Endothelial cell of umbilical vein (primary cell): ENCODE measurements at regions not wholly inside any gene's neighbourhood (a gene's known extent, or its start where the extent isn't known, plus 50 kb on each side); places are given as distances from the start of the nearest gene placed in this dataset.
A peak's percentile ranks its signal among the peaks of the same experiment; 100 is the strongest.

Source experiments
- BruUV-seq: library from RNA; stranded (reverse); fragments of 400-500 nt; replicated peaks from 2 replicates; lab custom pipeline; 2021; lab: Mats Ljungman, UMichigan
- CTCF ChIA-PET: fragments of 300-600, 350-600 bp; sonication (Branson Sonifier 250); formaldehyde crosslinking; loops from one replicate; lab custom pipeline; 2021; ENCODE audit warnings: antibody characterized with exemption, inconsistent platforms; lab: Charles Lee
- POLR2A ChIA-PET: fragments of 300-600, 350-600 bp; sonication (Branson Sonifier 250); formaldehyde crosslinking; loops from one replicate; lab custom pipeline; 2021; ENCODE audit warnings: antibody characterized with exemption, inconsistent platforms; lab: Charles Lee
- DNase-seq: peaks from one replicate; pipeline ENCODE4 v3.0.0-alpha.2; 2011; ENCODE audit warnings: low read depth, low spot score
- FAIRE-seq: peaks from 2 replicates; lab custom pipeline; 2011; peaks lifted over from hg19 to GRCh38; lab: Jason Lieb, UNC
- H2AFZ ChIP-seq: 2 replicates; pipeline ENCODE4 v1.6.0; 2012; ENCODE audit warnings: low read depth, low read length, control low read depth, inconsistent platforms
- H3K27ac ChIP-seq: 2 replicates; pipeline ENCODE4 v1.5.1; 2011; ENCODE audit warnings: low read depth, mild to moderate bottlenecking, control low read depth, low read length, moderate library complexity; ENCODE audit not compliant: insufficient read depth
- H3K27me3 ChIP-seq, 2 experiments: 2 replicates each; pipeline versions ENCODE4 v1.6.0 to v1.6.1; 2011; ENCODE audit warnings: low read length in 2 of 2, mixed read lengths in 1 of 2; ENCODE audit not compliant: control insufficient read depth in 2 of 2, insufficient read depth in 2 of 2
- H3K36me3 ChIP-seq, 2 experiments: 2 replicates in 1 of 2; 3 replicates in 1 of 2; pipeline ENCODE4 v1.5.1; 2011; ENCODE audit warnings: low read length in 2 of 2, mild to moderate bottlenecking in 1 of 2, moderate library complexity in 1 of 2; ENCODE audit not compliant: control insufficient read depth in 2 of 2, insufficient read depth in 2 of 2; ENCODE audit errors: extremely low read depth in 1 of 2
- H3K4me1 ChIP-seq: 3 replicates; pipeline ENCODE4 v1.5.1; 2011; ENCODE audit warnings: mild to moderate bottlenecking, low read length; ENCODE audit not compliant: control insufficient read depth, insufficient read depth; ENCODE audit errors: extremely low read depth
- H3K4me2 ChIP-seq: 2 replicates; pipeline ENCODE4 v1.6.1; 2011; ENCODE audit warnings: low read length, control low read depth, mixed read lengths; ENCODE audit not compliant: insufficient read depth
- H3K4me3 ChIP-seq, 3 experiments: fragments of 200-600 bp in 1 of 3; sonication (generic), shearing (Covaris generic) in 1 of 3; replicated peaks in 1 of 3; 2 replicates each; pipeline ENCODE4 v1.5.1; 2011 to 2016; ENCODE audit warnings: control low read depth in 3 of 3, low read length in 3 of 3, mild to moderate bottlenecking in 2 of 3, inconsistent platforms in 1 of 3, low read depth in 1 of 3, moderate library complexity in 1 of 3; ENCODE audit not compliant: insufficient read depth in 1 of 3
- H3K79me2 ChIP-seq: 2 replicates; pipeline ENCODE4 v1.6.0; 2012; ENCODE audit warnings: low read length, inconsistent platforms; ENCODE audit not compliant: control insufficient read depth, insufficient read depth
- H3K9ac ChIP-seq: replicated peaks from 2 replicates; pipeline ENCODE3; 2011; ENCODE audit warnings: low read length, control low read depth; ENCODE audit not compliant: insufficient read depth; ENCODE audit errors: extremely low read depth
- H3K9me1 ChIP-seq: replicated peaks from 3 replicates; pipeline ENCODE4 v1.6.0; 2011; ENCODE audit warnings: mild to moderate bottlenecking, low read length; ENCODE audit not compliant: control insufficient read depth, insufficient read depth; ENCODE audit errors: extremely low read depth
- H3K9me3 ChIP-seq: replicated peaks from 2 replicates; pipeline ENCODE4 v1.5.1; 2012; ENCODE audit warnings: low read length, inconsistent platforms; ENCODE audit not compliant: control insufficient read depth, insufficient read depth
- H4K20me1 ChIP-seq: replicated peaks from 2 replicates; pipeline ENCODE3; 2011; ENCODE audit warnings: mild to moderate bottlenecking, low read length; ENCODE audit not compliant: control insufficient read depth, insufficient read depth; ENCODE audit errors: extremely low read depth
- CTCF ChIP-seq, 2 donors: IDR thresholded peaks; 1 replicate in 1 of 2; 2 replicates in 1 of 2; pipeline ENCODE4 v1.5.1; 2011; ENCODE audit warnings: low read length in 2 of 2, mild to moderate bottlenecking in 2 of 2, moderate library complexity in 2 of 2, control low read depth in 1 of 2, inconsistent platforms in 1 of 2, low read depth in 1 of 2; ENCODE audit not compliant: insufficient read depth in 1 of 2; ENCODE audit errors: extremely low read depth in 1 of 2
- EZH2 ChIP-seq: IDR thresholded peaks from 2 replicates; pipeline ENCODE4 v1.6.1; 2012; ENCODE audit warnings: borderline replicate concordance, low read depth, mild to moderate bottlenecking, moderate library complexity, low read length, inconsistent platforms; ENCODE audit not compliant: severe bottlenecking
- FOS ChIP-seq: IDR thresholded peaks from 2 replicates; pipeline ENCODE4 v1.6.1; 2011; ENCODE audit warnings: mild to moderate bottlenecking, low read length, moderate library complexity, borderline replicate concordance; ENCODE audit not compliant: insufficient read depth
- GATA2 ChIP-seq: IDR thresholded peaks from 2 replicates; pipeline ENCODE4 v1.7.0; 2011; ENCODE audit warnings: low read depth, mild to moderate bottlenecking, moderate library complexity, mixed read lengths, low read length; ENCODE audit not compliant: insufficient read length, insufficient read depth
- JUN ChIP-seq: IDR thresholded peaks from 2 replicates; pipeline ENCODE4 v1.6.1; 2011; ENCODE audit warnings: borderline replicate concordance, low read depth; ENCODE audit not compliant: insufficient read length, insufficient read depth
- MAX ChIP-seq: IDR thresholded peaks from 2 replicates; pipeline ENCODE4 v1.6.1; 2011; ENCODE audit not compliant: insufficient read depth, insufficient read length
- MYC ChIP-seq: IDR thresholded peaks from one replicate; pipeline ENCODE4 v1.6.1; 2011; ENCODE audit warnings: mild to moderate bottlenecking, low read depth, low read length
- POLR2A ChIP-seq: IDR thresholded peaks from 2 replicates; pipeline ENCODE4 v1.6.1; 2012; ENCODE audit warnings: low read depth, mild to moderate bottlenecking, control low read depth, low read length
- POLR2AphosphoS5 ChIP-seq: IDR thresholded peaks from 2 replicates; pipeline ENCODE4 v1.6.1; 2012; ENCODE audit warnings: low read depth, mild to moderate bottlenecking, control low read depth, low read length, moderate library complexity; ENCODE audit not compliant: insufficient read depth
- dilution Hi-C: fragments of 300-500 bp; cut with MboI; formaldehyde crosslinking; loops from one replicate; pipeline ENCODE4 v1.15.0; 2019; ENCODE audit warnings: low sequenced_read_pairs; ENCODE audit not compliant: extremely low pct_ligation_motif_present
- intact Hi-C: fragments of 100-400 bp; cut with micrococcal nuclease; formaldehyde crosslinking; loops from one replicate; pipeline ENCODE4 v1.10.0; 2022

GRCh38 chr12:93032758-93033157 is 103.7 kb upstream of the EEA1 start:
- TF ChIP-seq FOS (peak; percentile 92), POLR2A (peak; percentile 60), CTCF (IDR thresholded peaks at IDR 0.05; ENCODE audit: extremely low read depth in 1 of 2, insufficient read depth in 1 of 2, low read depth in 1 of 2, low read length in 2 of 2) (no peak), GATA2 (peak; percentile 91), EZH2 (no peak), POLR2AphosphoS5 (peak; percentile 87), MAX (no peak), MYC (no peak), JUN (peak; percentile 84)
- peak; percentile 81 for FAIRE-seq
- POLR2A ChIA-PET, result no interaction called here

More at GRCh38 chr12:93032758-93033157, 103.7 kb upstream of the EEA1 start:
- BruUV-seq, result no TSS peak
- intact Hi-C loops, result loop anchor here (1.0 to 2.0 kb wide), 5 partner anchors 16 to 344 kb away; partner anchors contain the start of gene NUDT4
- no peak overlapping the region for H2AFZ ChIP-seq
- H3K36me3 ChIP-seq, result no peaks in the 10 kb centered on the region
- CTCF ChIA-PET, result interaction anchor here (0.7 to 2.0 kb wide), 3 partner anchors 30 to 387 kb away, joined by 3 to 5 read pairs (median 3); no protein-coding TSS in a partner anchor
- H3K4me1 ChIP-seq, result peaks cover 19% of the 10 kb centered on the region
- peak overlapping the region; percentile 82 for H3K27ac ChIP-seq
- dilution Hi-C loops, result no loop called here
- H3K9ac ChIP-seq, result no peak overlapping the region
- no peak overlapping the region for H3K4me3 ChIP-seq
- peak overlapping the region; percentile 55 for H3K4me2 ChIP-seq
- H3K9me1 ChIP-seq, result no peaks in the 10 kb centered on the region
- H3K27me3 ChIP-seq, result no peaks in the 10 kb centered on the region
- peak; percentile 98 for DNase-seq
- no peaks in the 10 kb centered on the region for H3K9me3 ChIP-seq
- no peaks in the 10 kb centered on the region for H4K20me1 ChIP-seq
- H3K79me2 ChIP-seq, result no peaks in the 10 kb centered on the region
